IMR-90 (cell line): ENCODE measurements at regions not wholly inside any gene's neighbourhood (a gene's known extent, or its start where the extent isn't known, plus 50 kb on each side); places are given as distances from the start of the nearest gene placed in this dataset.

Experiments used
- CEBPB ChIP-seq: IDR thresholded peaks from 2 replicates; pipeline ENCODE4 v1.6.1; 2012; ENCODE audit warnings: low read depth, low read length, improper control_type of control experiment
- CTCF ChIP-seq: conservative IDR thresholded peaks from 2 replicates; pipeline ENCODE4 v1.5.1; 2012; ENCODE audit warnings: mild to moderate bottlenecking, low read depth, low read length, improper control_type of control experiment
- NFE2L2 ChIP-seq: fragments of 150-350 bp; IDR thresholded peaks from 2 replicates; pipeline ENCODE4 v1.6.1; 2016; ENCODE audit warnings: low read depth, mild to moderate bottlenecking, low read length
- POLR2A ChIP-seq: IDR thresholded peaks from 2 replicates; pipeline ENCODE4 v1.6.1; 2012; ENCODE audit warnings: mild to moderate bottlenecking, low read depth, low read length

- TF ChIP-seq POLR2A (no peak), NFE2L2 (no peak), CTCF (no peak), CEBPB (no peak)
These were observed 252.2 kb upstream of the ATP2B1 start for GRCh38 chr12:89960607-89961394.
